Esophagus muscularis mucosa (tissue), 4 donors: ENCODE measurements at regions not wholly inside any gene's neighbourhood (a gene's known extent, or its start where the extent isn't known, plus 50 kb on each side); places are given as distances from the start of the nearest gene placed in this dataset.

Experiments used
- DNase-seq: peaks from one replicate; pipeline ENCODE4 v3.0.0-alpha.2; 2017; ENCODE audit errors: extremely low spot score
- H3K27ac ChIP-seq, 4 donors: fragments of 200-600 bp; sonication (generic); replicated peaks in 1 of 4; 1 replicate in 3 of 4; 2 replicates in 1 of 4; pipeline ENCODE4 v1.5.1; 2016 to 2019; ENCODE audit warnings: mild to moderate bottlenecking in 1 of 4
- H3K27me3 ChIP-seq, 4 donors: fragments of 200-600 bp; sonication (generic); one replicate each; pipeline versions ENCODE4 v1.5.1 to v1.6.0; 2016 to 2019
- H3K36me3 ChIP-seq, 4 donors: fragments of 200-600 bp; sonication (generic); one replicate each; pipeline ENCODE4 v1.5.1; 2016 to 2019
- H3K4me1 ChIP-seq, 4 donors: fragments of 200-600 bp; sonication (generic); one replicate each; pipeline ENCODE4 v1.5.1; 2016 to 2019
- H3K4me3 ChIP-seq, 4 donors: fragments of 200-600 bp; sonication (generic); 1 replicate in 2 of 4; 2 replicates in 2 of 4; pipeline ENCODE4 v1.5.1; 2016 to 2019; ENCODE audit warnings: mild to moderate bottlenecking in 4 of 4, moderate library complexity in 1 of 4
- H3K9me3 ChIP-seq, 4 donors: fragments of 200-600 bp; sonication (generic); 1 replicate in 3 of 4; 2 replicates in 1 of 4; pipeline ENCODE4 v1.5.1; 2016 to 2019
- EP300 ChIP-seq: sonication (generic); formaldehyde crosslinking; IDR thresholded peaks from one replicate; pipeline ENCODE4 v1.6.1; 2017; ENCODE audit warnings: antibody characterized with exemption
- POLR2A ChIP-seq: fragments of 450-650 bp; IDR thresholded peaks from one replicate; pipeline ENCODE4 v1.6.1; 2017; ENCODE audit warnings: antibody characterized with exemption, moderate library complexity, mild to moderate bottlenecking, low read depth
- POLR2AphosphoS5 ChIP-seq, 2 donors: sonication (generic); formaldehyde crosslinking; IDR thresholded peaks; one replicate each; pipeline ENCODE4 v1.6.1; 2017; ENCODE audit warnings: antibody characterized with exemption in 2 of 2
- WGBS: methylation state at CpG from one replicate; pipeline ENCODE4 v1.1.5; 2018; 5-methylcytosine and 5-hydroxymethylcytosine counted together
- intact Hi-C: fragments of 100-400 bp; cut with DNase I; formaldehyde crosslinking; loops from one replicate; pipeline ENCODE4 v1.15.1; 2023
- TF ChIP-seq, protein P1 (sequence below), 3 experiments: fragments of 200-600 bp in 2 of 3; fragments of 450-650 bp in 1 of 3; sonication (generic) in 2 of 3; IDR thresholded peaks; one replicate each; pipeline ENCODE4 v1.5.1; 2017 to 2019; ENCODE audit warnings: antibody characterized with exemption in 3 of 3, mild to moderate bottlenecking in 2 of 3, moderate library complexity in 1 of 3

DNA sequence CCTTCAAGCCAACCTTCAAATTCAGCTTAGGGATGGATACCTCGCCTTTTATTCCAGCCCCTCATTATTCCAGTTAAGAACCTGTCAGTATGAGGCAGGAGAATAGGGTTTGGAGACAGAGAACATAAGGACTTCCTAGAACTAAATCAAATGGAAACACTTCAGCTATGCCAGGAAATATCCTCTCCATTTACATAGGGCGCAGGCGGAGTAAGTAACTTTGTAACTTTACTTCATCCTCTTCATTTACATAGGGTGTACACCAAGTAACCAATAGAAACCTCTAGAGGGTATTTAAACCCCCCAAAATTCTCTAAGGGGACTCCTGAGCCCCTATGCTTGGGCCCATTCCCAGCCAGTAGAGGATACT, 75.4 kb upstream of the ATF3 start:
- Histone ChIP-seq H3K4me3 (no peak overlapping the region), H3K36me3 (no peaks in the 10 kb centered on the region), H3K27me3 (no peaks in the 10 kb centered on the region), H3K27ac (no peak overlapping the region), H3K4me1 (no peaks in the 10 kb centered on the region), H3K9me3 (peaks cover 0 to 10% (median 4%) of the 10 kb centered on the region in 4 donors)
- TF ChIP-seq EP300 (no peak), POLR2AphosphoS5 (IDR thresholded peaks at IDR 0.05) (no peak), POLR2A (no peak)
- TF ChIP-seq, protein P1, sequence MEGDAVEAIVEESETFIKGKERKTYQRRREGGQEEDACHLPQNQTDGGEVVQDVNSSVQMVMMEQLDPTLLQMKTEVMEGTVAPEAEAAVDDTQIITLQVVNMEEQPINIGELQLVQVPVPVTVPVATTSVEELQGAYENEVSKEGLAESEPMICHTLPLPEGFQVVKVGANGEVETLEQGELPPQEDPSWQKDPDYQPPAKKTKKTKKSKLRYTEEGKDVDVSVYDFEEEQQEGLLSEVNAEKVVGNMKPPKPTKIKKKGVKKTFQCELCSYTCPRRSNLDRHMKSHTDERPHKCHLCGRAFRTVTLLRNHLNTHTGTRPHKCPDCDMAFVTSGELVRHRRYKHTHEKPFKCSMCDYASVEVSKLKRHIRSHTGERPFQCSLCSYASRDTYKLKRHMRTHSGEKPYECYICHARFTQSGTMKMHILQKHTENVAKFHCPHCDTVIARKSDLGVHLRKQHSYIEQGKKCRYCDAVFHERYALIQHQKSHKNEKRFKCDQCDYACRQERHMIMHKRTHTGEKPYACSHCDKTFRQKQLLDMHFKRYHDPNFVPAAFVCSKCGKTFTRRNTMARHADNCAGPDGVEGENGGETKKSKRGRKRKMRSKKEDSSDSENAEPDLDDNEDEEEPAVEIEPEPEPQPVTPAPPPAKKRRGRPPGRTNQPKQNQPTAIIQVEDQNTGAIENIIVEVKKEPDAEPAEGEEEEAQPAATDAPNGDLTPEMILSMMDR (IDR thresholded peaks at IDR 0.05), result no peak
- intact Hi-C loops, result no loop called here
- DNase-seq, result peak; percentile 29
- WGBS, result 94% methylated on average over 3 of the region's 3 CpGs

DNA sequence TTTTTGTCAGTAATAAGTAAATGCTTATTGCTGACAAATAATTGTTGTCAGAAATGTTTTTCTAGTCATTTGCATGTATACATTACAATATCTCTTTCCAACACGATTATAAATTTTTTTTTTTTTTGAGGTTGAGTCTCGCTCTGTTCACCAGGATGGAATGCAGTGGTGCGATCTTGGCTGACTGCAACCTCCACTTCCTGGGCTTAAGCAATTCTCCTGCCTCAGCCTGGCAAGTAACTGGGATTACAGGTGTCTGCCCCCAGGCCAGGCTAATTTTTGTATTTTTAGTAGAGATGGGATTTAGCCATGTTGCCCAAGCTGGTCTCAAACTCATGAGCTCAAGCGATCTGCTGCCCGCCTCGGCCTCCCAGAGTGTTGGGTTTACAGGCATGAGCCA, 72.0 kb upstream of the ATF3 start:
- intact Hi-C loops, result no loop called here
- TF ChIP-seq POLR2AphosphoS5 (IDR thresholded peaks at IDR 0.05) (no peak), POLR2A (no peak), EP300 (no peak)
- TF ChIP-seq, protein P1 (IDR thresholded peaks at IDR 0.05), result no peak
- peaks cover 0 to 10% (median 4%) of the 10 kb centered on the region in 4 donors for H3K9me3 ChIP-seq
- DNase-seq, result peak; percentile 57
- WGBS, result 93% methylated on average over 6 of the region's 6 CpGs
- H3K36me3 ChIP-seq, result no peaks in the 10 kb centered on the region
- H3K27ac ChIP-seq, result no peak overlapping the region
- no peaks in the 10 kb centered on the region for H3K4me1 ChIP-seq
- H3K27me3 ChIP-seq, result no peaks in the 10 kb centered on the region
- no peak overlapping the region for H3K4me3 ChIP-seq

GRCh38 chr1:212537610-212538009, 71.0 kb upstream of the ATF3 start:
- Histone ChIP-seq H3K4me1 (no peaks in the 10 kb centered on the region), H3K9me3 (peaks cover 0 to 10% (median 4%) of the 10 kb centered on the region in 4 donors), H3K4me3 (no peak overlapping the region), H3K27me3 (no peaks in the 10 kb centered on the region), H3K36me3 (no peaks in the 10 kb centered on the region), H3K27ac (no peak overlapping the region)
- no peak for DNase-seq
- TF ChIP-seq POLR2AphosphoS5 (IDR thresholded peaks at IDR 0.05), result no peak
- TF ChIP-seq, protein P1 (IDR thresholded peaks at IDR 0.05), result no peak
- TF ChIP-seq POLR2A, result no peak
- no peak for TF ChIP-seq EP300
- intact Hi-C loops, result no loop called here
- 0% methylated on average over 1 of the region's 1 CpG for WGBS

GRCh38 chr1:212539737-212540430, 68.7 kb upstream of the ATF3 start:
- no peak for DNase-seq
- Histone ChIP-seq H3K4me1 (no peaks in the 10 kb centered on the region), H3K4me3 (no peak overlapping the region), H3K36me3 (no peaks in the 10 kb centered on the region), H3K27me3 (no peaks in the 10 kb centered on the region), H3K27ac (no peak overlapping the region), H3K9me3 (peaks cover 0 to 10% (median 4%) of the 10 kb centered on the region in 4 donors)
- intact Hi-C loops, result no loop called here
- WGBS, result 78% methylated on average over 6 of the region's 6 CpGs
- no peak for TF ChIP-seq POLR2AphosphoS5 (IDR thresholded peaks at IDR 0.05)
- no peak for TF ChIP-seq EP300
- no peak for TF ChIP-seq POLR2A
- TF ChIP-seq, protein P1 (IDR thresholded peaks at IDR 0.05), result no peak

DNA sequence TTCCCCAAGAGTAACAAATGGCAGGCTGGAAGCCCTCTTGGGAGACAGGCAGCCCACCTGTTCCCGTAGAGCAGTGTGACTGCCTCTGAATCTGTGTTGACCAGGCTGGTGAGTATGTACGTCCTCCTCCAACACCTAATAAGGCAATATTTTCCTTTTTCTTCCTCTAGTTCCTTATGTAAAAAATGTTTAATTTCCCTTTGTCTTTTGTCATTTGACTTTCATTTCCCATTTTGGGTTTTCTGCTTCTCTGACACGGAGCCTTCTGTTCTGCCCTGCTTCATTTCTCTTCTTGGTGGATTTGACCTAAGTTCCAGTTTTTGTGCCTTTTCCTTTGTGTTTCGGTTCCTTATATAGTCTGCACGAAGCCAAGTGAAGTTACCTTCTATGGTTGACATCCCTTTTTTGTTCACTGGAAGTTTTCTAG, 65.8 kb upstream of the ATF3 start:
- intact Hi-C loops, result no loop called here
- no peaks in the 10 kb centered on the region for H3K9me3 ChIP-seq
- no peak for DNase-seq
- WGBS, result 71% methylated on average over 5 of the region's 5 CpGs
- no peak overlapping the region for H3K4me3 ChIP-seq
- TF ChIP-seq POLR2A (no peak), POLR2AphosphoS5 (IDR thresholded peaks at IDR 0.05) (no peak), EP300 (no peak)
- TF ChIP-seq, protein P1 (IDR thresholded peaks at IDR 0.05), result no peak
- H3K27ac ChIP-seq, result peak overlapping the region in 1 of 4 donors; percentile 22
- peaks cover 0 to 8% (median 0%) of the 10 kb centered on the region in 4 donors for H3K4me1 ChIP-seq
- no peaks in the 10 kb centered on the region for H3K27me3 ChIP-seq
- H3K36me3 ChIP-seq, result no peaks in the 10 kb centered on the region
